ENCODE measurements at regions not wholly inside any gene's neighbourhood (a gene's known extent, or its start where the extent isn't known, plus 50 kb on each side); places are given as distances from the start of the nearest gene placed in this dataset.

DNA sequence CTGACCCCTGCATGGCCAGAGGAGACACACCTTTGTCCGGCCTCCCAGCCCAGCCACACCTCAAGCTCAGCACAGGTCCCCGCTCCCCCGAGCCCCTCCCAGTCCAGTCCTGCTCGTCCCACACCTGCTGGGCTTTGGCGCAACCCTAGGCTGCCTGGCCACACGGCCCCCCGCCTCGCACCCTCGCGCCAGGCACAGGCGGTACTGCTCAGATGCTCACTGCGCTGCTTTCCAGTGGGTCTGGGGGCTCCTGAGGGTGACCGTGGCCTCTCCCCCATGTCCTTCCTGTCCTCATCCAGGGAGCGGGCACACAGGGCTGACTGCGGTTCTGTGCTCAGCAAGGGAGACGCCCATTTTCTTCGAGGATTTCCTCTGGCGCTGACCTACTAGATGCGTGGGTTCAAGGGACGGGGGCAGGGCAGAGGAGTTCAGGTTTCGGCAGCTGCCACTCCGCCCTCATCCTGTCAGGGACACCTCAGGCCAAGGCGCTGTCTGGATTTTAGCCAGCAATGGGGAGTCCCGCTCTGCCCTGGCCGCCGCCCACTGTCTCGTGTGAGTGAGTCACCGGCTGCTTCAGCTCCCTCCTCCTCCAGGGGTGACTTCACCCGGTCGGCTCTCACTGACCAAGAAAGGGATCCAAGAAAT lies 118.0 kb upstream of the ZNF469 start:
- FAIRE-seq (peak; percentile 100), DNase-seq (ENCODE audit: extremely low read depth in 1 of 4, low spot score in 3 of 4) (peak; percentile 72 to 94 (median 82)), ATAC-seq (peak; percentile 98)
- no peaks in the 10 kb centered on the region for H3K79me2 ChIP-seq (ENCODE audit: control insufficient read depth, insufficient read depth, low read length)
- peak overlapping the region; percentile 68; the same call in 1 of the 2 replicates for H2AFZ ChIP-seq (ENCODE audit: low read depth, low read length)
- no TSS peak for BruUV-seq (replicated peaks)
- no peaks in the 10 kb centered on the region for H3K9me1 ChIP-seq (ENCODE audit: control insufficient read depth, insufficient read depth, low read length)
- H3K4me2 ChIP-seq (ENCODE audit: insufficient read depth, low read length), result peak overlapping the region; percentile 68
- no peaks in the 10 kb centered on the region for H3K36me3 ChIP-seq (ENCODE audit: control insufficient read depth, insufficient read depth, low read length)
- H3K9me3 ChIP-seq (replicated peaks; ENCODE audit: control insufficient read depth, insufficient read depth, low read depth, low read length), result no peaks in the 10 kb centered on the region
- H4K20me1 ChIP-seq (replicated peaks; ENCODE audit: control insufficient read depth, insufficient read depth, low read length), result no peaks in the 10 kb centered on the region
- in situ Hi-C loops (cut with MboI) (no loop called here), intact Hi-C loops (cut with micrococcal nuclease) (no loop called here)
- H3K4me3 ChIP-seq, result peak overlapping the region; percentile 13; the same call in 1 of the 2 replicates
- CTCF ChIA-PET (ENCODE audit: low intra/inter-chr PET ratio), result no interaction called here
- H3K4me1 ChIP-seq (replicated peaks in 1 of 2; ENCODE audit: control insufficient read depth in 2 of 2, insufficient read depth in 2 of 2, low read length in 2 of 2), result peaks cover 9 to 48% of the 10 kb centered on the region in 2 experiments; a peak in 4 of 5 replicates
- peaks cover 0 to 9% of the 10 kb centered on the region in 2 experiments; a peak in 1 of 5 replicates for H3K27me3 ChIP-seq (ENCODE audit: control insufficient read depth in 2 of 2, insufficient read depth in 2 of 2, low read length in 2 of 2)
- peak overlapping the region; percentile 22; the same call in 2 of the 3 replicates for H3K27ac ChIP-seq (ENCODE audit: extremely low read depth, low read depth, low read length)
- H3K9ac ChIP-seq (ENCODE audit: insufficient read depth in 1 of 2, low read depth in 2 of 2, low read length in 2 of 2), result peak overlapping the region in 1 of 2 experiments; percentile 78; a peak in 3 of 4 replicates
- WGBS (ENCODE audit: insufficient coverage, low coverage, missing lambda C conversion rate), result 16% methylated on average over 19 of the region's 30 CpGs
- POLR2A ChIA-PET, result interaction anchor here (0.5 kb wide), 1 partner anchor 141 kb away, joined by 4 read pairs; no protein-coding TSS in a partner anchor
- TF ChIP-seq JUN (IDR thresholded peaks at IDR 0.05; ENCODE audit: borderline replicate concordance, low read depth, low read length), result peak; percentile 93
- no peak for TF ChIP-seq JUN (CRISPR knock-in tag; IDR thresholded peaks at IDR 0.05; ENCODE audit: borderline replicate concordance)
- TF ChIP-seq, protein P1, sequence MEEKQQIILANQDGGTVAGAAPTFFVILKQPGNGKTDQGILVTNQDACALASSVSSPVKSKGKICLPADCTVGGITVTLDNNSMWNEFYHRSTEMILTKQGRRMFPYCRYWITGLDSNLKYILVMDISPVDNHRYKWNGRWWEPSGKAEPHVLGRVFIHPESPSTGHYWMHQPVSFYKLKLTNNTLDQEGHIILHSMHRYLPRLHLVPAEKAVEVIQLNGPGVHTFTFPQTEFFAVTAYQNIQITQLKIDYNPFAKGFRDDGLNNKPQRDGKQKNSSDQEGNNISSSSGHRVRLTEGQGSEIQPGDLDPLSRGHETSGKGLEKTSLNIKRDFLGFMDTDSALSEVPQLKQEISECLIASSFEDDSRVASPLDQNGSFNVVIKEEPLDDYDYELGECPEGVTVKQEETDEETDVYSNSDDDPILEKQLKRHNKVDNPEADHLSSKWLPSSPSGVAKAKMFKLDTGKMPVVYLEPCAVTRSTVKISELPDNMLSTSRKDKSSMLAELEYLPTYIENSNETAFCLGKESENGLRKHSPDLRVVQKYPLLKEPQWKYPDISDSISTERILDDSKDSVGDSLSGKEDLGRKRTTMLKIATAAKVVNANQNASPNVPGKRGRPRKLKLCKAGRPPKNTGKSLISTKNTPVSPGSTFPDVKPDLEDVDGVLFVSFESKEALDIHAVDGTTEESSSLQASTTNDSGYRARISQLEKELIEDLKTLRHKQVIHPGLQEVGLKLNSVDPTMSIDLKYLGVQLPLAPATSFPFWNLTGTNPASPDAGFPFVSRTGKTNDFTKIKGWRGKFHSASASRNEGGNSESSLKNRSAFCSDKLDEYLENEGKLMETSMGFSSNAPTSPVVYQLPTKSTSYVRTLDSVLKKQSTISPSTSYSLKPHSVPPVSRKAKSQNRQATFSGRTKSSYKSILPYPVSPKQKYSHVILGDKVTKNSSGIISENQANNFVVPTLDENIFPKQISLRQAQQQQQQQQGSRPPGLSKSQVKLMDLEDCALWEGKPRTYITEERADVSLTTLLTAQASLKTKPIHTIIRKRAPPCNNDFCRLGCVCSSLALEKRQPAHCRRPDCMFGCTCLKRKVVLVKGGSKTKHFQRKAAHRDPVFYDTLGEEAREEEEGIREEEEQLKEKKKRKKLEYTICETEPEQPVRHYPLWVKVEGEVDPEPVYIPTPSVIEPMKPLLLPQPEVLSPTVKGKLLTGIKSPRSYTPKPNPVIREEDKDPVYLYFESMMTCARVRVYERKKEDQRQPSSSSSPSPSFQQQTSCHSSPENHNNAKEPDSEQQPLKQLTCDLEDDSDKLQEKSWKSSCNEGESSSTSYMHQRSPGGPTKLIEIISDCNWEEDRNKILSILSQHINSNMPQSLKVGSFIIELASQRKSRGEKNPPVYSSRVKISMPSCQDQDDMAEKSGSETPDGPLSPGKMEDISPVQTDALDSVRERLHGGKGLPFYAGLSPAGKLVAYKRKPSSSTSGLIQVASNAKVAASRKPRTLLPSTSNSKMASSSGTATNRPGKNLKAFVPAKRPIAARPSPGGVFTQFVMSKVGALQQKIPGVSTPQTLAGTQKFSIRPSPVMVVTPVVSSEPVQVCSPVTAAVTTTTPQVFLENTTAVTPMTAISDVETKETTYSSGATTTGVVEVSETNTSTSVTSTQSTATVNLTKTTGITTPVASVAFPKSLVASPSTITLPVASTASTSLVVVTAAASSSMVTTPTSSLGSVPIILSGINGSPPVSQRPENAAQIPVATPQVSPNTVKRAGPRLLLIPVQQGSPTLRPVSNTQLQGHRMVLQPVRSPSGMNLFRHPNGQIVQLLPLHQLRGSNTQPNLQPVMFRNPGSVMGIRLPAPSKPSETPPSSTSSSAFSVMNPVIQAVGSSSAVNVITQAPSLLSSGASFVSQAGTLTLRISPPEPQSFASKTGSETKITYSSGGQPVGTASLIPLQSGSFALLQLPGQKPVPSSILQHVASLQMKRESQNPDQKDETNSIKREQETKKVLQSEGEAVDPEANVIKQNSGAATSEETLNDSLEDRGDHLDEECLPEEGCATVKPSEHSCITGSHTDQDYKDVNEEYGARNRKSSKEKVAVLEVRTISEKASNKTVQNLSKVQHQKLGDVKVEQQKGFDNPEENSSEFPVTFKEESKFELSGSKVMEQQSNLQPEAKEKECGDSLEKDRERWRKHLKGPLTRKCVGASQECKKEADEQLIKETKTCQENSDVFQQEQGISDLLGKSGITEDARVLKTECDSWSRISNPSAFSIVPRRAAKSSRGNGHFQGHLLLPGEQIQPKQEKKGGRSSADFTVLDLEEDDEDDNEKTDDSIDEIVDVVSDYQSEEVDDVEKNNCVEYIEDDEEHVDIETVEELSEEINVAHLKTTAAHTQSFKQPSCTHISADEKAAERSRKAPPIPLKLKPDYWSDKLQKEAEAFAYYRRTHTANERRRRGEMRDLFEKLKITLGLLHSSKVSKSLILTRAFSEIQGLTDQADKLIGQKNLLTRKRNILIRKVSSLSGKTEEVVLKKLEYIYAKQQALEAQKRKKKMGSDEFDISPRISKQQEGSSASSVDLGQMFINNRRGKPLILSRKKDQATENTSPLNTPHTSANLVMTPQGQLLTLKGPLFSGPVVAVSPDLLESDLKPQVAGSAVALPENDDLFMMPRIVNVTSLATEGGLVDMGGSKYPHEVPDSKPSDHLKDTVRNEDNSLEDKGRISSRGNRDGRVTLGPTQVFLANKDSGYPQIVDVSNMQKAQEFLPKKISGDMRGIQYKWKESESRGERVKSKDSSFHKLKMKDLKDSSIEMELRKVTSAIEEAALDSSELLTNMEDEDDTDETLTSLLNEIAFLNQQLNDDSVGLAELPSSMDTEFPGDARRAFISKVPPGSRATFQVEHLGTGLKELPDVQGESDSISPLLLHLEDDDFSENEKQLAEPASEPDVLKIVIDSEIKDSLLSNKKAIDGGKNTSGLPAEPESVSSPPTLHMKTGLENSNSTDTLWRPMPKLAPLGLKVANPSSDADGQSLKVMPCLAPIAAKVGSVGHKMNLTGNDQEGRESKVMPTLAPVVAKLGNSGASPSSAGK (IDR thresholded peaks at IDR 0.05), result peak; percentile 75
- TF ChIP-seq, protein P2, sequence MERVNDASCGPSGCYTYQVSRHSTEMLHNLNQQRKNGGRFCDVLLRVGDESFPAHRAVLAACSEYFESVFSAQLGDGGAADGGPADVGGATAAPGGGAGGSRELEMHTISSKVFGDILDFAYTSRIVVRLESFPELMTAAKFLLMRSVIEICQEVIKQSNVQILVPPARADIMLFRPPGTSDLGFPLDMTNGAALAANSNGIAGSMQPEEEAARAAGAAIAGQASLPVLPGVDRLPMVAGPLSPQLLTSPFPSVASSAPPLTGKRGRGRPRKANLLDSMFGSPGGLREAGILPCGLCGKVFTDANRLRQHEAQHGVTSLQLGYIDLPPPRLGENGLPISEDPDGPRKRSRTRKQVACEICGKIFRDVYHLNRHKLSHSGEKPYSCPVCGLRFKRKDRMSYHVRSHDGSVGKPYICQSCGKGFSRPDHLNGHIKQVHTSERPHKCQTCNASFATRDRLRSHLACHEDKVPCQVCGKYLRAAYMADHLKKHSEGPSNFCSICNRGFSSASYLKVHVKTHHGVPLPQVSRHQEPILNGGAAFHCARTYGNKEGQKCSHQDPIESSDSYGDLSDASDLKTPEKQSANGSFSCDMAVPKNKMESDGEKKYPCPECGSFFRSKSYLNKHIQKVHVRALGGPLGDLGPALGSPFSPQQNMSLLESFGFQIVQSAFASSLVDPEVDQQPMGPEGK (CRISPR knock-in tag; IDR thresholded peaks at IDR 0.05; ENCODE audit: borderline replicate concordance), result no peak
- no peak for TF ChIP-seq SMARCE1 (IDR thresholded peaks at IDR 0.05)
- TF ChIP-seq, protein P3, sequence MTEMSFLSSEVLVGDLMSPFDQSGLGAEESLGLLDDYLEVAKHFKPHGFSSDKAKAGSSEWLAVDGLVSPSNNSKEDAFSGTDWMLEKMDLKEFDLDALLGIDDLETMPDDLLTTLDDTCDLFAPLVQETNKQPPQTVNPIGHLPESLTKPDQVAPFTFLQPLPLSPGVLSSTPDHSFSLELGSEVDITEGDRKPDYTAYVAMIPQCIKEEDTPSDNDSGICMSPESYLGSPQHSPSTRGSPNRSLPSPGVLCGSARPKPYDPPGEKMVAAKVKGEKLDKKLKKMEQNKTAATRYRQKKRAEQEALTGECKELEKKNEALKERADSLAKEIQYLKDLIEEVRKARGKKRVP (CRISPR knock-in tag; IDR thresholded peaks at IDR 0.05), result no peak

All from K562 (cell line).